Spleen (tissue), 11 donors: ENCODE measurements at regions not wholly inside any gene's neighbourhood (a gene's known extent, or its start where the extent isn't known, plus 50 kb on each side); places are given as distances from the start of the nearest gene placed in this dataset.
A peak's percentile ranks its signal among the peaks of the same experiment; 100 is the strongest.
"Not testable (repeated sequence)": the region's sequence is repeated elsewhere in the genome, so short reads cannot be mapped to it uniquely, and the experiment has no call there.

ENCODE experiments used
- DNase-seq: peaks from one replicate; pipeline ENCODE4 v3.0.0-alpha.2; 2020
- H3K27ac ChIP-seq, 8 donors: fragments of 200-600 bp; sonication (generic) in 7 of 8; 1 replicate in 4 of 8; 2 replicates in 4 of 8; pipeline versions ENCODE4 v1.5.0 to v1.8.0; 2016 to 2021; ENCODE audit warnings: inconsistent platforms in 4 of 8, mild to moderate bottlenecking in 4 of 8, moderate library complexity in 1 of 8
- H3K27me3 ChIP-seq, 7 donors: fragments of 200-600 bp; sonication (generic) in 6 of 7; replicated peaks in 1 of 7; 1 replicate in 4 of 7; 2 replicates in 3 of 7; pipeline versions ENCODE4 v1.5.0 to v1.8.0; 2016 to 2021; ENCODE audit warnings: inconsistent platforms in 3 of 7, mild to moderate bottlenecking in 1 of 7
- H3K36me3 ChIP-seq, 6 donors: fragments of 200-600 bp; sonication (generic) in 5 of 6; 1 replicate in 4 of 6; 2 replicates in 2 of 6; pipeline versions ENCODE4 v1.5.0 to v1.8.0; 2016 to 2021; ENCODE audit warnings: inconsistent platforms in 2 of 6
- H3K4me1 ChIP-seq, 6 donors: fragments of 200-600 bp; sonication (generic) in 5 of 6; 1 replicate in 3 of 6; 2 replicates in 3 of 6; pipeline versions ENCODE4 v1.5.0 to v1.8.0; 2016 to 2021; ENCODE audit warnings: inconsistent platforms in 3 of 6
- H3K4me3 ChIP-seq, 8 donors: fragments of 200-600 bp; sonication (generic) in 7 of 8; 1 replicate in 4 of 8; 2 replicates in 4 of 8; pipeline versions ENCODE4 v1.5.0 to v1.8.0; 2016 to 2021; ENCODE audit warnings: inconsistent platforms in 4 of 8, mild to moderate bottlenecking in 4 of 8, moderate library complexity in 2 of 8
- H3K9me3 ChIP-seq, 8 donors: fragments of 200-600 bp; sonication (generic) in 7 of 8; 1 replicate in 4 of 8; 2 replicates in 4 of 8; pipeline versions ENCODE4 v1.5.0 to v1.8.0; 2016 to 2021; ENCODE audit warnings: inconsistent platforms in 4 of 8
- CTCF ChIP-seq, 11 experiments: fragments of 200-600 bp in 7 of 11; fragments of 450-650 bp in 4 of 11; sonication (generic) in 4 of 11; IDR thresholded peaks in 8 of 11; conservative IDR thresholded peaks in 3 of 11; 1 replicate in 7 of 11; 2 replicates in 4 of 11; pipeline versions ENCODE4 v1.4.0 to v1.8.0; 2016 to 2021; ENCODE audit warnings: antibody characterized with exemption in 11 of 11, inconsistent platforms in 4 of 11, mild to moderate bottlenecking in 1 of 11
- POLR2A ChIP-seq, 3 donors: fragments of 450-650 bp; IDR thresholded peaks; one replicate each; pipeline ENCODE4 v1.5.1; 2017; ENCODE audit warnings: antibody characterized with exemption in 3 of 3, mild to moderate bottlenecking in 1 of 3
- POLR2AphosphoS5 ChIP-seq, 3 donors: sonication (generic); formaldehyde crosslinking; IDR thresholded peaks; one replicate each; pipeline ENCODE4 v1.5.1; 2017; ENCODE audit warnings: antibody characterized with exemption in 3 of 3
- WGBS, 5 donors: extraction: QIAGEN DNeasy Blood & Tissue Kit in 3 of 5; methylation state at CpG; one replicate each; pipeline versions ENCODE4 v1.1.5 to v1.1.7; 2013 to 2018; 5-methylcytosine and 5-hydroxymethylcytosine counted together
- intact Hi-C: fragments of 100-400 bp; cut with DNase I; formaldehyde crosslinking; loops from one replicate; pipeline ENCODE4 v1.15.0; 2023; ENCODE audit warnings: low total_unique reads
- donor health status: healthy with polysubstance abuse.
- donor health status: DM: no; HTN: no; CAD: no; lungs with moderate emphysema.
- donor health status: DM: no; HTN: no; CAD: no.
- donor health status: Bipolar disorder and iron deficiency.
- donor health status: healthy.
- donor health status: DM: no; HTN: no; CAD: no.
- donor health status: DM: yes; HTN: yes; CAD: no.

DNA sequence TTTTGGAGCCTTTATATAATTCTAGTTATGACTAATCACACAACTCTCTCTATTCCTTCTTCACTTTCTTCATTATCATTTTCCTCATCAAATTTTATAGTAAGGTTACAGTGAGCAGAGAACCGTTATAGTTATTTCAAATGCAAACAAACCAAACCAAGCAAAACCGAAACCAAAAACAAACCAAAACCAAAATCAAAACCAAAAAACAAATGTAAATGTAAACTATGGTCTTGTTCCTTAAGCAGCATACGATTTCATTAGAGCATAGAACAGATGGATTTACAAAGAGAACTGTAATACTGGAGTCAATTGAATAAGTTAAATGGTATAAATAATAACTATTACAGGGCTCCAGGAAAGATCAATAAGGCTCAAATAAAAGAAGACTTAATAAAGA, 447.1 kb downstream of the LRRC70 start:
- Histone ChIP-seq H3K27ac (no peak overlapping the region), H3K4me3 (peak overlapping the region in 1 of 8 donors; percentile 6), H3K9me3 (peaks cover 0 to 1% (median 0%) of the 10 kb centered on the region in 8 donors), H3K4me1 (no peaks in the 10 kb centered on the region), H3K27me3 (no peaks in the 10 kb centered on the region), H3K36me3 (no peaks in the 10 kb centered on the region)
- WGBS, 5 donors: 51 to 70% (median 67%) methylated on average over 3 of the region's 3 CpGs
- no peak for DNase-seq
- intact Hi-C loops: no loop called here
- no peak for TF ChIP-seq CTCF (IDR thresholded peaks at IDR 0.05 in 8 of 11, conservative IDR thresholded peaks at IDR 0.05 in 3 of 11)
- no peak for TF ChIP-seq POLR2A (IDR thresholded peaks at IDR 0.05)
- no peak for TF ChIP-seq POLR2AphosphoS5 (IDR thresholded peaks at IDR 0.05)

DNA sequence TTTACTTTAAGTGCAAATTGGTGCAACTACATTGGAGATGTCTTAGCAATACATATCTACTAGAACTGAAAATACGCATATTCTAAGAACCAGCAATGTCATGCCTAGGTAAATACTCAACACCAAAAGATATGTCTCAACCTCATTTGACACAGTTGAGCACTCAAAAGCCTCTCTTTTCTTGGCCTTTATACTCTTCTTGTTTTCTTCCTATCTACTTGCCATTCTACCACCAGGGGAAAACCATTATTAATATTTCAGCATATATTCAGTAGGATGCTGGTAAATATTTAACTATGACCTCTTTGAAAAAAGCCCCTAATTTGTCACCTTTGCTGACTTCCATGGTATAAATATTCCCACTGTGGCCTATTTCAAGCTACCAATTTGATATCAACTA, 443.8 kb downstream of the LRRC70 start:
- intact Hi-C loops: no loop called here
- Histone ChIP-seq H3K4me3 (no peak overlapping the region), H3K36me3 (no peaks in the 10 kb centered on the region), H3K9me3 (peaks cover 0 to 24% (median 15%) of the 10 kb centered on the region in 8 donors), H3K27me3 (no peaks in the 10 kb centered on the region), H3K27ac (no peak overlapping the region), H3K4me1 (no peaks in the 10 kb centered on the region)
- 90 to 100% (median 95%) methylated on average over 1 of the region's 1 CpG for WGBS, 5 donors
- no peak for TF ChIP-seq POLR2A (IDR thresholded peaks at IDR 0.05)
- DNase-seq: no peak

DNA sequence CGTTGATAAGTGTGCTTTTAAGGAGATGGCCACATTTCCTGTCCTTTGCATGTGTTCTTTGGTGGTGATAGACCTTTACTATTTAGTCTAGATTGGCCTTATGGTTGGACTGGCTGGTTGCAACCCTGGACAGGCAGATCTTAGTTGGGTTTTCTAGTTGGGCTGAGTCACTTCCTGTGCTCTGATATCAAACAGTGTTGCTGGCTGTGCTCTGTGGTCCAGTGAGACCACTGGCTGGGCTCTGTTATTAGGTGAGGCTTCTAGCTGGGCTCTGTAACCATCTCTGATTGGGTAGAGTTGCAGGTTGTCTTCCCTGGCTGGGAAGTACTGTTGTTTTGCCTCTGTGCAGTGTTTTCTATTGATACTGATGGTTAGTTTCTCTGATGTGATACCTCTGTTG, 432.5 kb downstream of the LRRC70 start:
- peaks cover 0 to 46% (median 37%) of the 10 kb centered on the region in 8 donors for H3K9me3 ChIP-seq
- no peaks in the 10 kb centered on the region for H3K36me3 ChIP-seq
- no peak overlapping the region for H3K4me3 ChIP-seq
- intact Hi-C loops: no loop called here
- 51 to 65% (median 57%) methylated on average over 1 of the region's 1 CpG for WGBS, 5 donors
- no peaks in the 10 kb centered on the region for H3K27me3 ChIP-seq
- no peaks in the 10 kb centered on the region for H3K4me1 ChIP-seq
- no peak overlapping the region for H3K27ac ChIP-seq
- DNase-seq: no peak
- TF ChIP-seq CTCF (IDR thresholded peaks at IDR 0.05 in 8 of 11, conservative IDR thresholded peaks at IDR 0.05 in 3 of 11) (no peak), POLR2AphosphoS5 (IDR thresholded peaks at IDR 0.05) (no peak), POLR2A (IDR thresholded peaks at IDR 0.05) (no peak)

DNA sequence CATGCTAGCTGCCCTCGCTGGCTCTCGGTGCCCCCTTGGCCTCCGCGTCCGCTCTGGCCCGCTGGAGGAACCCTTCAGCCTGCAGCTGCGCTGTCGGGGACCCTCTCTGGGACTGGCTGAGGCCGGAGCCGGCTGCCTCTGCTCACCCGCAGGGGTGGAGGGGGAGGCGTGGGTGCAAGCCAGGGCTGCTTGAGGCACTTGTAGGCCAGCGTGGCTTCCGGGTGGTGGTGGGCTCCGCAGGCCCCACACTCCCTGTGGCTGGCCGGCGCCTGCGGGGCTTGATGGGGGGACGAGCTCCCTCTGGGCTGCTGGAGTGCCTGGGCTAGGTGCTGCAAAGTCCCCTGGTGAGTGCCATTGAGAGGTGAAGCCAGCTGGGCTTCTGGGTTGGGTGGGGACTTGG, 429.6 kb downstream of the LRRC70 start:
- Histone ChIP-seq H3K27me3 (no peaks in the 10 kb centered on the region), H3K9me3 (peaks cover 0 to 60% (median 45%) of the 10 kb centered on the region in 8 donors), H3K27ac (no peak overlapping the region), H3K4me1 (no peaks in the 10 kb centered on the region), H3K36me3 (no peaks in the 10 kb centered on the region), H3K4me3 (no peak overlapping the region)
- intact Hi-C loops: no loop called here
- DNase-seq: peak; percentile 72
- TF ChIP-seq POLR2A (IDR thresholded peaks at IDR 0.05) (no peak), CTCF (IDR thresholded peaks at IDR 0.05 in 8 of 11, conservative IDR thresholded peaks at IDR 0.05 in 3 of 11) (no peak), POLR2AphosphoS5 (IDR thresholded peaks at IDR 0.05) (no peak)
- WGBS, 5 donors: 91 to 96% (median 92%) methylated on average over 12 to 19 of the region's 19 CpGs

- H3K36me3 ChIP-seq, H3K4me1 ChIP-seq, H3K27ac ChIP-seq, H3K27me3 ChIP-seq, intact Hi-C loops, H3K4me3 ChIP-seq, DNase-seq: not testable (repeated sequence)
- peaks cover 0 to 51% (median 32%) of the 10 kb centered on the region in 8 donors for H3K9me3 ChIP-seq
- WGBS, 5 donors: 55 to 79% (median 60%) methylated on average over 1 of the region's 1 CpG
These were observed 416.2 kb downstream of the LRRC70 start for GRCh38 chr5:62994842-62995241.
